AG09309 (cell line): ENCODE measurements at regions not wholly inside any gene's neighbourhood (a gene's known extent, or its start where the extent isn't known, plus 50 kb on each side); places are given as distances from the start of the nearest gene placed in this dataset.

ENCODE experiments used
- DNase-seq: peaks from one replicate; pipeline ENCODE4 v3.0.0-alpha.2; 2010; ENCODE audit warnings: low read depth
- H3K4me3 ChIP-seq: 2 replicates; pipeline ENCODE4 v1.5.1; 2011; ENCODE audit warnings: mild to moderate bottlenecking, low read depth, low read length, moderate library complexity; ENCODE audit not compliant: control insufficient read depth
- TF ChIP-seq, protein P1 (sequence below): IDR thresholded peaks from 2 replicates; pipeline ENCODE4 v1.5.1; 2011; ENCODE audit warnings: mild to moderate bottlenecking, low read depth, low read length, inconsistent platforms; ENCODE audit not compliant: insufficient read depth, control insufficient read depth; ENCODE audit errors: missing control alignments

DNA sequence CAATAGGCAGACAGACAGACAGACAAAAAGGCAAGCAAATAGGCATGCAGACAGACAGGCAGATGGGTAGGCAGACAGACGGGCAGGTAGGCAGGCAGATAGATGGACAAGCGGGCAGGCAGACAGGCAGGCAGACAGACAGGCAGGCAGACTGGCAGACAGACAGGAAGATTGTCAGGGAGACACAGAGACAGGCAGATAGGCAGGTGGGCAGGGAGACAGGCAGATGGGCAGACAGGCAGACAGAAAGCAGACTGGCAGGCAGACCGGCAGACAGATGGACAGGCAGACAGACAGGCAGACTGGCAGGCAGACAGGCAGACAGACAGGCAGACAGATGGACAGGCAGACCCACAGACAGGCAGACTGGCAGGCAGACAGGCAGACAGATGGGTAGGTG is 70.3 kb upstream of the MYL10 start:
- H3K4me3 ChIP-seq, result no peak overlapping the region
- TF ChIP-seq, protein P1, sequence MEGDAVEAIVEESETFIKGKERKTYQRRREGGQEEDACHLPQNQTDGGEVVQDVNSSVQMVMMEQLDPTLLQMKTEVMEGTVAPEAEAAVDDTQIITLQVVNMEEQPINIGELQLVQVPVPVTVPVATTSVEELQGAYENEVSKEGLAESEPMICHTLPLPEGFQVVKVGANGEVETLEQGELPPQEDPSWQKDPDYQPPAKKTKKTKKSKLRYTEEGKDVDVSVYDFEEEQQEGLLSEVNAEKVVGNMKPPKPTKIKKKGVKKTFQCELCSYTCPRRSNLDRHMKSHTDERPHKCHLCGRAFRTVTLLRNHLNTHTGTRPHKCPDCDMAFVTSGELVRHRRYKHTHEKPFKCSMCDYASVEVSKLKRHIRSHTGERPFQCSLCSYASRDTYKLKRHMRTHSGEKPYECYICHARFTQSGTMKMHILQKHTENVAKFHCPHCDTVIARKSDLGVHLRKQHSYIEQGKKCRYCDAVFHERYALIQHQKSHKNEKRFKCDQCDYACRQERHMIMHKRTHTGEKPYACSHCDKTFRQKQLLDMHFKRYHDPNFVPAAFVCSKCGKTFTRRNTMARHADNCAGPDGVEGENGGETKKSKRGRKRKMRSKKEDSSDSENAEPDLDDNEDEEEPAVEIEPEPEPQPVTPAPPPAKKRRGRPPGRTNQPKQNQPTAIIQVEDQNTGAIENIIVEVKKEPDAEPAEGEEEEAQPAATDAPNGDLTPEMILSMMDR, result no peak
- no peak for DNase-seq

DNA sequence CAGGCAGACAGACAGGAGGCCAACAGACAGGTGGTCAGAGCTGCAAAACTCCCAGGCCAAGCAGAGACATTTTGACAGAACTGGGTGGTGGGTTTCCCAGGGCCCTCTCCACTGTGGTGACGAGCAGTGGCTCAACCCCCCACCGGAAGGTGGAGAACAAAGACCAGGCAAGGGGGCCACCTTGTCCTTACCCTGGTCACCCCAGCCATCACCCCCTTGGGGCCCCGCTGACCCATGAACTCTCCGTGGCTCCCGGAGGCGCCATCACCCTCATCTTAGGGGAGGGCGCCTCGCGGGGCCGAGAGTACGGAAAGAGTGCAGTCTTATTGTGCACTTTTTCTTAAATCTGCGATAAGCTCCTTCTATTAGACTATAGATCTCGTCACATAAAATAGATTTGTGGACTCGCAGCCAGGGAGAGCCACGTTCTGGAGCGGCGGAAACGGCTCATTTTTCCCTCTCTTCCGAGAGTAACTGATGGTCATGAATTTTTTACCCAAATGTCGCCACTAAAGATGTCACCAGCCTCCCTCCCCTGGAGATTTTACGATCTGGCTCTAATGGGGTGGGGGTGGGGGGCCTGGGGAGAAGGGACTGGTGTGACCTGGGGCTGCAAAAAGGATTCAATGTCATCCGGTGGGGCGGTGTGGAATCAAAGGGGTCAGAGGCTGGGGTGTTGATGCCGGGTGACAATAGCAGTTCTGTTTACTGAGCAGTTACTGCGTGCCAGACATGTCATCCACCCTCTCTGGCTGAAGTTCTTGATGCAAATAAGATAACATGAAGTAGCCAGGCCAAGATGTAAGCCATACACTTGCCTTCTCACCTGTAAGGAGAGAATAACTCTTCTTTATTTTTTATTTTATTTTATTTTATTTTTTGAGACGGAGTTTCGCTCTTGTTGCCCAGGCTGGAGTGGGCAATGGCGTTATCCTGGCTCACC is 71.1 kb upstream of the MYL10 start:
- TF ChIP-seq, protein P1, result no peak

DNA sequence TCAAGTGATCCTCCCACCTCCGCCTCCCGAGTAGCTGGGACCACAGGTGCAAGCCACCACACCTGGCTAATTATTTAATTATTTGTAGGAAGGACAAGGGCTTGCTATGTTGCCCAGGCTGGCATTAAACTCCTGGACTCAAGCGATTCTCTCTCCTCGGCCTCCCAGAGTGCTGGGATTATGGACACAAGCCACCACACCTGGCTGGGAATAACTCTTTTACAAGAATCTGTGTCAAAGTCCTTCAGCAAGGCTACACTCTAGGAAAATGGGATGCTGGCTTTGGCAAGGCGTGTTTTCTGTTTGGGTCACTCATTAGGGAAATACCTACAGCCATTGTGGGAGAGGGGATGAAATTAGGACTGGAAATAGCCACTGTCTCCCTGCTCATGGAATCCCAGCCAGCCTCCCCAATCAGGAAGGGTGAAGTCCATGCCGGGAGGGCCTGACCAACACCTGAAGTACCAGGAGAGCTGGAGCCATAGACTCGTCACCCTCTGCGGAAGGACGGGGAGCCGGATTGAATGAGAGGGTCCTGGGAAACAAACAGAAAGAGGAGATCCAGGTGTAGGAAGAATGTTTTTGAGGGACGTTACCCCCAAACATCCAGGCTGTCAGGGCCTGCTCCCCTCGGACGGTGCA is 72.2 kb upstream of the MYL10 start:
- H3K4me3 ChIP-seq, result no peak overlapping the region
- DNase-seq, result no peak
- TF ChIP-seq, protein P1, result no peak

More for the DNA sequence above, 71.1 kb upstream of the MYL10 start:
- no peak for DNase-seq
- no peak overlapping the region for H3K4me3 ChIP-seq

DNA sequence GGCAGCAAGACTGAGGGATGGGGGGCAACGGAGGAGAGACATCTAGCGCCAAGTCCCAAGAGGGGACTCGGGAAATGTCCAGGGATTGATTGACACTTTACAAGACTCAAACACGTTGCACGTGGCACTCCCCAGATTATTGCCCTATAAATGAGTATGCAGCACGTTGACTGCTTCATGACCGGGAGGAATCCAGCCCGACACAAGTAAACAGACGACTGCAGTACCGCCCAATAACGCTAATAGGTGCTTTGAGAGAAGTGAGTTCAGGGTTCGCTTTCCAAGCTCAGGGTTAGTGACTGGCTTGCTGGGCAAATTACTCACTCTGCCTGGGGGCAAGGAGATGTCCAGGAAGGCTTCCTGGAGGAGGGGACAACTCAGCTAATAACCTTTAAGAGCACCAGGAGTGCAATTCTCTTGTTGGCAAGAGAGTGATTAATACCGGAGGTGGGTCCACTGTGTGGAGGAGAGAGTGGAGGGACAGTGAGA is 73.3 kb upstream of the MYL10 start:
- TF ChIP-seq, protein P1, result no peak
- no peak overlapping the region for H3K4me3 ChIP-seq
- no peak for DNase-seq

DNA sequence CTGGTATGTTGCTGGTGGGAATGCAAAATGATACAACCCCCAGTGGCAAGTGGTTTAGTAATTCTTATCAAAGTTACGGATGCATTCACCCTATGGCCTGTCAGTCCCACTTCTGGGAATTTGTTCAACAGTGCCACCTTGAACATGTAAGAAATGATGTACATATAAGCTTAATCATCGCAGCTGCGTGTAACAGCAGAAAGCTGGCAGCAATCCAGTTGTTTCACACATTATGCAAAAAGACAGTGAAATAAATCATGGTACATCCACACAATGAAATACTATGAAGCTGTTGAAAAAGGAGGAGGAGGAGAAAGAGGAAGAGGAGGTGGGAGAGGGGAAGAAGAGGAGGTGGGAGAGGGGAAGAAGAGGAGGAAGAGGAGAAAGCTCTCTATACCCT is 76.2 kb upstream of the MYL10 start:
- H3K4me3 ChIP-seq, result no peak overlapping the region
- TF ChIP-seq, protein P1, result no peak
- no peak for DNase-seq

DNA sequence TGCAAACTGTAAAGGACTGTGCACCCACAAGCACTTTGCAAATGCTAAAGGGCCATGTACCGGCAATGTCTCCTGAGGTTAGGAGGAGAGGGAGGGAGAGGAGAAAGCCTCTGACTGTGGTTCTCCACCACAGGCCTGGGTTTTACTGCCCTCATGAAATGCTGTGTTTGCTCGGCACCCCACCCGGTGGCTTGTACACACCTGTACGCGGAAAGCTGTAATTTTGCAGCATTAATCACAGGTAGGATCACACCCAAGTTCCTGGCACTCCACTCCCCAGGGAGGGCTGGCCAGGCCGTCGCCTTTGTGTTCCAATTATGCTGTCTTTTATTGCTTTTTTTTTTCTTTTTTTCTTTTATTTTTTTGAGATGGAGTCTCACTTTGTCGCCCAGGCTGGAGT is 78.5 kb upstream of the MYL10 start:
- no peak overlapping the region for H3K4me3 ChIP-seq
- TF ChIP-seq, protein P1, result no peak
- no peak for DNase-seq
